Caki2 (cell line): ENCODE measurements at regions not wholly inside any gene's neighbourhood (a gene's known extent, or its start where the extent isn't known, plus 50 kb on each side); places are given as distances from the start of the nearest gene placed in this dataset.
"Not testable (repeated sequence)": the region's sequence is repeated elsewhere in the genome, so short reads cannot be mapped to it uniquely, and the experiment has no call there.

Source experiments
- DNase-seq: peaks from one replicate; pipeline ENCODE4 v3.0.0-alpha.2; 2015; ENCODE audit warnings: low read depth
- in situ Hi-C: cut with HindIII; loops from 2 replicates; pipeline ENCODE4 v1.10.0; 2016; ENCODE audit warnings: low sequenced_read_pairs, low pct_unique_long_range_greater_than_20kb, mixed read lengths

- DNase-seq = no peak
- in situ Hi-C loops = no loop called here
Measured at GRCh38 chr4:31239886-31240285, 519.7 kb downstream of the PCDH7 start.

- in situ Hi-C loops = no loop called here
- DNase-seq = no peak
Measured at GRCh38 chr4:31241504-31242106, 521.4 kb downstream of the PCDH7 start.

GRCh38 chr4:31246856-31247255 lies 526.7 kb downstream of the PCDH7 start:
- in situ Hi-C loops = no loop called here
- no peak for DNase-seq

DNA sequence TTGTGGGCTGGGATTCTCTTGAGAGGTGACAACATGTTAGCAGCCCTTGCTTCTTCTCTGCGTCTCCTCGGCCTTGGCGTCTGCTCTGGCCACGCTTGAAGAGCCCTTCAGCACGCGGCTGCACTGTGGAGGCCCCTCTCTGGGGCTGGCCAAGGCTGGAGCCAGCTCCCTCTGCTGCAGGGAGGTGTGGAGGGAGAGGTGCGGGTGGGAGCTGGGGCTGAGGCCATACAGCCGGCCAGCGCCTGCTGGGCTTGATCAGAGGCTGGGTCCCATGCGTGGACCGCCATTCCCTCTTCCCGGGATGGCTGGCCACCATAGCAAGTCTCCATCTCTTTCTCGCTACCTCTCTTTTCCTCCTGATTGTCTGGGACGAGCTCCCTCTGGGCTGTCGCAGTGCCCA lies 539.0 kb downstream of the PCDH7 start:
- no peak for DNase-seq

GRCh38 chr4:31261632-31262031 lies 541.5 kb downstream of the PCDH7 start:
- no peak for DNase-seq
- in situ Hi-C loops = no loop called here

More for the DNA sequence above, 539.0 kb downstream of the PCDH7 start:
- in situ Hi-C loops = no loop called here

DNA sequence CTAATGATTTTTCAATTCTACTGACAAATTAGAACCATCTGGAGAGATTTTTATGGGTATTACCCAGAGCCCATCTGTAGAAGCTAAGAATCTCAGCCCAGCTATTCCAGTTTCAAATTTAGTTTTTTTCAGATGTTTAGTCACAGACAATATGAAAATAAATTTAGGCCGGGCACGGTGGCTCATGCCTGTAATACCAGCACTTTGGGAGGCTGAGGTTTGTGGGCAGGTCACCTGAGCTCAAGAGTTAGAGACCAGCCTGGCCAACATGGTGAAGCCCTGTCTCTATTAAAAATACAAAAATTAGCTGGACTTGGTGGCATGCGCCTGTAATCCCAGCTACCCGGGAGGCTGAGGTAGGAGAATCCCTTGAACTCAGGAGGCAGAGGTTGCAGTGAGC lies 545.9 kb downstream of the PCDH7 start:
- in situ Hi-C loops, DNase-seq: not testable (repeated sequence)

DNA sequence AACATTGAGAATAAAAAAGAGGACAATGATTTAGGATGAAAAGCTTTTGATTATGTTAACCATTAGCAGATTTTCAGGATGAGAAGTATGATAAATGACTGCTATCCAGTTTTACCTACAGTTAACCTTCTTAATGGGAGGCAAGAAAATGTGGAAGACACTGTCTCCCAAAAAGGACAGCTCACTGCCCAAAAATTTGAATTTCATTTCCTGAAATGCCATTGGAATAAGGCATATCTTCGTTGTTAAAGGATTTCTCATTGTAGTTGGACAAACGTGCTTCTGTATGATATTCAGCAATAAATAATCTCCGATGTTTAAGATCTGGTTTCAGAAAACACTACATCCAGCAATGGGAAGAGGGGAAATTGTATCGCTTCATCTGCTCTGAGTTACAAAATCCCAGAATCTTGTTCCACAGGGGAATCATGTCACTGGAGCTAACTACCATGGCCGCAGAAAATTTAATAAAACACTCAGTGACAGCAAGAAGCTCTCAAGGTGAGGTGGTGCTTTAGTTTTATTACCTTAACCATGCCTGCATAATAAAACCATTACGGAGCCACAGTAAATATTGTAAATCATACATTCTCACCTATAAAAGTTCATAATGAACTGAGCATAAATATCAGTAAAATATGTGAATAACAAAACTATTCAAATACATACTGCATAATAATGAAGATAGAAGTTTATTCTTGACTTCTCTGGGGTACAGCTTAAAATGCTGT lies 552.3 kb downstream of the PCDH7 start:
- in situ Hi-C loops = no loop called here
- DNase-seq = no peak

DNA sequence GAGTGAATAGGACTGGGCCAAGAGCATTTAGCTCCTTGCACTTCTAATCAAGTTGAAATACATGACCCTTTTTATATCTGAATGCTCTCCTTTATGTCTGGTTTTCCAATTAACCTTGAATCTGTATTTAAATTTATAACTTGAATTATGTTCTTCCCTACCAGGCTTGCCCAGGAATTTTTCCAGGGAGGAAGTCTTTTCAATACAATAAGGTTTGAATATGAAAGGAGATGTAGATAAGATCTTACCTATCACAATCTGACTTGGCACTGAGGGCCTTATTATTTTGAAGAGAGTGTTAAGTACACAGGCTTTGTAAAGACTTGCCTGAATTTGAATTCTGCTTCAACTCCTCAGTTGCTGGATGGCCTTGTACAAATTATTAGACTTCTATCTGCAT lies 555.7 kb downstream of the PCDH7 start:
- in situ Hi-C loops = no loop called here
- no peak for DNase-seq

DNA sequence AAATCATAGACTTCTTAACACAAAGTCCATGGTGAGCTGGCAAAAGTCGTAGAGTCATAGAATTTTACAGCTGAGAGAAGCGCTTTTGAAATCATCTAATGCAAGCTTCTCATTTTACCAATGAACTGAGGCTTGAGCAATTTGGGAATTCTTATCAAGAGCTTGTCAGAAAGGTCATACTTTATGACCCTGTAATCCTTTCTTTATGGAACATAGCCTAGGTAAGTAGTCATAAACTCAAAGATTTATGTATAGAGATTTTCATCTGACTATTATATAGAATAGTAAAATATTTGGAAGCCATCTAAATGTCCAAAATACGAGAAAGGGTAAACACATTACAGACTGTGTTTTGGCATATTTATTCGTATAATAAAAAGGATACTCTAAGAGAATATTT lies 563.5 kb downstream of the PCDH7 start:
- in situ Hi-C loops = no loop called here
- DNase-seq = no peak

DNA sequence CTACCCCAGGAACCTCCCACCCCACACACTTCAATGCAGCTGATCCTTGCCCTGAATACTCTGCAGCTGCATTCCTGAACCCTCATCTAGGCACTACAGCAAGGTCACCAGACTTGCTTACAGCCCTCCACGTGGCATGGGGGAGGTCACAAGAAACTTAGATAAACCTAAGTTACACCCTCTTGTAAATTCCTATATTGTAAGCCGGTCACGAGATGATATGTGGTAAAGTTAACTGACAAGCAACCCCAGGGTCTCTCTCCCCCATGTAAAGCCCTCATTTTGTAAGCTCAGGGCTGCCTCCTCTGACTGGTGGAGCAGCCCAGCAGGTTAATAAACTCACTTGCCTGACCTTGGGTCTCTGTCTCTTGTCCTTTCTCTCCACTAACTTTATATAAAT lies 570.7 kb downstream of the PCDH7 start:
- no peak for DNase-seq
- in situ Hi-C loops = no loop called here

GRCh38 chr4:31291238-31291637 lies 571.1 kb downstream of the PCDH7 start:
- in situ Hi-C loops = no loop called here
- no peak for DNase-seq

GRCh38 chr4:31294655-31295480 lies 574.7 kb downstream of the PCDH7 start:
- no peak for DNase-seq
- in situ Hi-C loops = no loop called here

DNA sequence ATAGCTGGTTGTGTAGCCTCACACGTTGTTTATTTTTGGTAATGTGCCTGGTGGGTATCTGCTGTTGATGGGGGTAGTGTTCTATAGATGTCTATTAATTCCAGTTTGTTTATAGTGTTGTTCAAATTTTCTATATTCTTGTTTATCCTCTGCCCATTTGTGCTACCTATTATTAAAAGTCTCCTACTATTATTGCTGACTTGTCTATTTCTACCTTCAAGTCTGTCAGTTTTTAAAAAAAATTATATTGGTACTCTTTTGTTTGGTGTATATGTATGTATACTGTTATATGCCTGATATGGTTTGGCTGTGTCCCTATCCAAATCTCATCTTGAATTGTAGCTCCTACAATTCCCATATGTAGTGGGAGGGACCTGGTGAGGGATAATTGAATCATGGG lies 578.6 kb downstream of the PCDH7 start:
- no peak for DNase-seq
- in situ Hi-C loops = no loop called here

- DNase-seq = no peak
- in situ Hi-C loops = no loop called here
Measured at GRCh38 chr4:31307029-31307428, 586.9 kb downstream of the PCDH7 start.

DNA sequence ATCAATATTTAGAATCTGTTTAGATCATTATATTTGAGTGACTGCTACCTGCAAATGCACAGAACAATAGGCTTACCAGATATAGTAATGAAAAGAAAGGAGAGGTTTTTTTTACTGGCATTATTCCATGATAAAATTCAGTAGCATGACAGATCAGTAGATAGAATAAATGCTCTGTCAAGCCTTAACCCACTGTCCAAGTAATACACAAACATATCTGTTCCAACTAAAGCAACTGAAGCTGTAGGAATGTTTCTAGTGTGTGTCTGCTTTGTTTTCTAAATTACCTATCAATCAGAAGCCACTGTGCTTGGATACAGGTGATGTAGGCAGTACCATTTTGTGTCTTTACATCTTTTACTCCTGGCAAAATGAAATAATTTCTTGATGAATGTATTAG lies 604.6 kb downstream of the PCDH7 start:
- in situ Hi-C loops = no loop called here
- DNase-seq = no peak

DNA sequence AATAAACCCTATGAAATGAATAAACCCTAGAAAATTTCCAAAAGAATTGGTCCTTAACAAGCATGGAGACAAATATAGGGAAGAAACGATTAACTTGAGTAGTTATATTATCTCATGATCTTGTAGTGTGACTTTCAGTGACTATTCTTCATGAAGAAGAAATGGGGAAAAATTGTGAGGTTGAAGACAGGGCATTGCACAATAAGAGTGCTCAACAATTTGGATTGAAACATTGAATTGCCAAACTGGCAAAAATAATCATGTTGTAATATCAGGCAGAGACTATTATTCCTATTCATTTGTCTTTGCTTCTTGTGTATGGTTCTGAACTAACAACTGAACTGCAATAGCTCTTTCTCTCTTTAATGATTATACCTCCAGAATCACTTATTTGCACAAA lies 605.1 kb downstream of the PCDH7 start:
- DNase-seq = no peak
- in situ Hi-C loops = no loop called here

DNA sequence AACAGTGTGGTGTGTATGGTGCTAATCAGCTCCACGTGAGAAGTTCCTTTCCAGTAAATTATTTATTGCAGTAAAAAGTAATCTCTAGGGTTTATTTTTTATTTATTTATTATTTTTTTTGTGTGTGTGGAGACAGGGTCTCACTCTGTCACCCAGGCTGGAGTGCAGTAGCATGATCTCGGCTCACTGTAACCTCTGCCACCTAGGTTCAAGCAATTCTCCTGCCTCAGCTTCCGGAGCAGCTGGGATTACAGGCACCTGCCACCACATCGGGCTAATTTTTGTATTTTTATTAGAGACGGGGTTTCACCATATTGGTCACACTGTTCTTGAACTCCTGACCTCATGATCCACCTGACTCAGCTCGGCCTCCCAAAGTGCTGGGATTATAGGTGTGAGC lies 606.9 kb downstream of the PCDH7 start:
- in situ Hi-C loops = no loop called here
- no peak for DNase-seq

DNA sequence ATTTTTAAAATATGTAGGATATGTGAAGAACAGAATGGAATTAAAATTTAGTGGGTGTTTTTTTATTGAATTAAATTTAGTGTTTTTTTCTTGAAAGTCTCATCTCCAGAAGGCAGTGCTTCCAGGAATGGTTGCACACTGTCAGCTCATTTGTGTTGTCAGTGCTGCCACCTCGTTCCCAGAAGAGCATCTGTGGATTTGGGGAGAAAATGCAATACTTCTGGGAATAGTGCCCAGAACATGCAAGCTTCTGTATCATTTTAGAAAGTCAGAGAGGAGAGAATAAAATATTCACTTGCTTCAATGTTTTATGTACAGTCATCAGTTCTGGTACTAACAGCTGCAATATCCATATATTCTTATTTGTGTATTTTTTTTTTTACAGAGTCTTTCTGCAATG lies 608.8 kb downstream of the PCDH7 start:
- in situ Hi-C loops = no loop called here
- DNase-seq = no peak

- in situ Hi-C loops = no loop called here
- DNase-seq = no peak
Measured at GRCh38 chr4:31334086-31334910, 614.1 kb downstream of the PCDH7 start.
